Activated CD4-positive, CD25-positive, alpha-beta regulatory T cell treated with anti-CD3 and anti-CD28 coated beads, Interleukin-2, amount 50 U/mL, for 24 hours (primary cell): ENCODE measurements at regions not wholly inside any gene's neighbourhood (a gene's known extent, or its start where the extent isn't known, plus 50 kb on each side); places are given as distances from the start of the nearest gene placed in this dataset.
A peak's percentile ranks its signal among the peaks of the same experiment; 100 is the strongest.

Experiments used
- ATAC-seq, 2 donors: fragments of 150-1000 bp; cut with Tn5 transposase; one replicate each; pipeline ENCODE4 v1.10.0; 2021; ENCODE audit warnings: mild to moderate bottlenecking in 1 of 2, moderate library complexity in 1 of 2

- no peak for ATAC-seq
Measured at GRCh38 chr2:479490-480176, 191.7 kb upstream of the ALKAL2 start.

- ATAC-seq = no peak
Measured at GRCh38 chr2:479031-479430, 191.1 kb upstream of the ALKAL2 start.

GRCh38 chr2:471560-471959, 183.7 kb upstream of the ALKAL2 start:
- ATAC-seq = no peak

GRCh38 chr2:469514-469913, 181.6 kb upstream of the ALKAL2 start:
- ATAC-seq = no peak

GRCh38 chr2:468648-469336, 180.9 kb upstream of the ALKAL2 start:
- no peak for ATAC-seq

- no peak for ATAC-seq
Measured at GRCh38 chr2:467892-468647, 180.2 kb upstream of the ALKAL2 start.

- no peak for ATAC-seq
Measured at GRCh38 chr2:467543-467891, 179.6 kb upstream of the ALKAL2 start.

GRCh38 chr2:467101-467500, 179.2 kb upstream of the ALKAL2 start:
- no peak for ATAC-seq

GRCh38 chr2:464562-465309, 176.8 kb upstream of the ALKAL2 start:
- ATAC-seq = no peak

- ATAC-seq = peak; percentile 46 to 65
Measured at GRCh38 chr2:460861-461260, 173.0 kb upstream of the ALKAL2 start.

GRCh38 chr2:459931-460330, 172.0 kb upstream of the ALKAL2 start:
- ATAC-seq = no peak

GRCh38 chr2:458425-458815, 170.5 kb upstream of the ALKAL2 start:
- no peak for ATAC-seq

GRCh38 chr2:457792-458424, 170.0 kb upstream of the ALKAL2 start:
- ATAC-seq = no peak

- ATAC-seq = no peak
Measured at GRCh38 chr2:457262-457661, 169.4 kb upstream of the ALKAL2 start.

- ATAC-seq = no peak
Measured at GRCh38 chr2:455913-456312, 168.0 kb upstream of the ALKAL2 start.

GRCh38 chr2:455015-455705, 167.3 kb upstream of the ALKAL2 start:
- no peak for ATAC-seq

GRCh38 chr2:453132-453531, 165.2 kb upstream of the ALKAL2 start:
- no peak for ATAC-seq

GRCh38 chr2:451495-451894, 163.6 kb upstream of the ALKAL2 start:
- no peak for ATAC-seq

GRCh38 chr2:449246-450067, 161.6 kb upstream of the ALKAL2 start:
- no peak for ATAC-seq

- ATAC-seq = no peak
Measured at GRCh38 chr2:447902-448665, 160.2 kb upstream of the ALKAL2 start.
